HepG2 (cell line): ENCODE measurements at regions not wholly inside any gene's neighbourhood (a gene's known extent, or its start where the extent isn't known, plus 50 kb on each side); places are given as distances from the start of the nearest gene placed in this dataset.

Experiments
- ATF5 ChIP-seq: sonication (generic); formaldehyde crosslinking; IDR thresholded peaks from 2 replicates; pipeline ENCODE4 v1.4.0; 2020; ENCODE audit warnings: mild to moderate bottlenecking, low read depth, missing genetic modification reagents
- BHLHE40 ChIP-seq: IDR thresholded peaks from 2 replicates; pipeline ENCODE4 v1.6.1; 2011; ENCODE audit warnings: low read length, improper control_type of control experiment
- HNRNPL ChIP-seq: fragments of 200-400 bp; formaldehyde crosslinking; IDR thresholded peaks from 2 replicates; pipeline ENCODE4 v1.6.1; 2017; ENCODE audit warnings: mild to moderate bottlenecking, low read depth, low read length
- PHF5A ChIP-seq: IDR thresholded peaks from one replicate; pipeline ENCODE4 v1.6.1; 2018; ENCODE audit warnings: low read depth, missing genetic modification reagents; ENCODE audit not compliant: unreplicated experiment
- ZFP82 ChIP-seq: sonication (generic); formaldehyde crosslinking; IDR thresholded peaks from 2 replicates; pipeline ENCODE4 v1.5.1; 2020; ENCODE audit warnings: mild to moderate bottlenecking, missing genetic modification reagents, borderline replicate concordance
- ZNF225 ChIP-seq: sonication (generic); formaldehyde crosslinking; IDR thresholded peaks from 2 replicates; pipeline ENCODE4 v1.4.0; 2020; ENCODE audit warnings: mild to moderate bottlenecking, missing genetic modification reagents
- ZNF609 ChIP-seq: sonication (generic); formaldehyde crosslinking; IDR thresholded peaks from 2 replicates; pipeline ENCODE4 v1.4.0; 2020; ENCODE audit warnings: mild to moderate bottlenecking, missing genetic modification reagents, borderline replicate concordance
- ZNF816 ChIP-seq: sonication (generic); formaldehyde crosslinking; IDR thresholded peaks from 2 replicates; pipeline ENCODE4 v1.8.0; 2022; ENCODE audit warnings: missing genetic modification reagents, mild to moderate bottlenecking, borderline replicate concordance
- TF ChIP-seq, protein P1 (sequence below): sonication (generic); formaldehyde crosslinking; IDR thresholded peaks from 2 replicates; pipeline ENCODE4 v1.4.0; 2020; ENCODE audit warnings: mild to moderate bottlenecking, low read depth, missing genetic modification reagents

- TF ChIP-seq ATF5 (CRISPR knock-in tag) (no peak), PHF5A (CRISPR knock-in tag) (no peak), BHLHE40 (no peak), ZFP82 (no peak), ZNF816 (CRISPR knock-in tag) (no peak), HNRNPL (no peak), ZNF225 (no peak), ZNF609 (CRISPR knock-in tag) (no peak)
- TF ChIP-seq, protein P1, sequence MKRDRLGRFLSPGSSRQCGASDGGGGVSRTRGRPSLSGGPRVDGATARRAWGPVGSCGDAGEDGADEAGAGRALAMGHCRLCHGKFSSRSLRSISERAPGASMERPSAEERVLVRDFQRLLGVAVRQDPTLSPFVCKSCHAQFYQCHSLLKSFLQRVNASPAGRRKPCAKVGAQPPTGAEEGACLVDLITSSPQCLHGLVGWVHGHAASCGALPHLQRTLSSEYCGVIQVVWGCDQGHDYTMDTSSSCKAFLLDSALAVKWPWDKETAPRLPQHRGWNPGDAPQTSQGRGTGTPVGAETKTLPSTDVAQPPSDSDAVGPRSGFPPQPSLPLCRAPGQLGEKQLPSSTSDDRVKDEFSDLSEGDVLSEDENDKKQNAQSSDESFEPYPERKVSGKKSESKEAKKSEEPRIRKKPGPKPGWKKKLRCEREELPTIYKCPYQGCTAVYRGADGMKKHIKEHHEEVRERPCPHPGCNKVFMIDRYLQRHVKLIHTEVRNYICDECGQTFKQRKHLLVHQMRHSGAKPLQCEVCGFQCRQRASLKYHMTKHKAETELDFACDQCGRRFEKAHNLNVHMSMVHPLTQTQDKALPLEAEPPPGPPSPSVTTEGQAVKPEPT (CRISPR knock-in tag) = no peak
- TF ChIP-seq, all 625 proteins: peak for 0
Observed at GRCh38 chr1:4021974-4022268, 121.8 kb upstream of the C1orf174 start (continued).
